ENCODE measurements at regions not wholly inside any gene's neighbourhood (a gene's known extent, or its start where the extent isn't known, plus 50 kb on each side); places are given as distances from the start of the nearest gene placed in this dataset.

GRCh38 chr13:96900986-96901385 is 93.3 kb downstream of the OXGR1 start:
- H3K9me3 Mint-ChIP-seq, result peaks cover 0 to 10% (median 3%) of the 10 kb centered on the region in 3 donors
- ATAC-seq (replicated peaks in 1 of 4), result no peak
- no peaks in the 10 kb centered on the region for H3K36me3 Mint-ChIP-seq
- H3K4me1 Mint-ChIP-seq, result no peaks in the 10 kb centered on the region
- Histone ChIP-seq H3K4me3 (ENCODE audit: control insufficient read depth in 1 of 2, extremely low read depth in 1 of 2, low read length in 1 of 2) (no peak overlapping the region), H3K36me3 (ENCODE audit: control insufficient read depth in 2 of 2, extremely low read depth in 1 of 2, insufficient read depth in 1 of 2, low read length in 1 of 2) (no peaks in the 10 kb centered on the region), H3K4me1 (ENCODE audit: control insufficient read depth in 1 of 2, extremely low read depth in 1 of 2, insufficient read depth in 2 of 2, low read length in 2 of 2) (no peaks in the 10 kb centered on the region), H3K9me3 (no peaks in the 10 kb centered on the region), H3K27ac (ENCODE audit: low read length) (no peak overlapping the region), H3K27me3 (replicated peaks in 1 of 2; ENCODE audit: control insufficient read depth in 2 of 2, extremely low read depth in 1 of 2, insufficient read depth in 2 of 2, low read length in 1 of 2) (no peaks in the 10 kb centered on the region)
- POLR2A ChIA-PET, result no interaction called here
- no peaks in the 10 kb centered on the region for H3K27me3 Mint-ChIP-seq
- H3K4me3 Mint-ChIP-seq, result no peak overlapping the region
- CTCF ChIA-PET, result no interaction called here
- no peak for DNase-seq
- WGBS (ENCODE audit: insufficient coverage), result 40% methylated on average over 1 of the region's 4 CpGs
- no peak overlapping the region for H3K27ac Mint-ChIP-seq

- Histone ChIP-seq H3K27me3 (replicated peaks in 1 of 2; ENCODE audit: control insufficient read depth in 2 of 2, extremely low read depth in 1 of 2, insufficient read depth in 2 of 2, low read length in 1 of 2) (no peaks in the 10 kb centered on the region), H3K4me3 (ENCODE audit: control insufficient read depth in 1 of 2, extremely low read depth in 1 of 2, low read length in 1 of 2) (no peak overlapping the region), H3K4me1 (ENCODE audit: control insufficient read depth in 1 of 2, extremely low read depth in 1 of 2, insufficient read depth in 2 of 2, low read length in 2 of 2) (no peaks in the 10 kb centered on the region), H3K9me3 (no peaks in the 10 kb centered on the region), H3K36me3 (ENCODE audit: control insufficient read depth in 2 of 2, extremely low read depth in 1 of 2, insufficient read depth in 1 of 2, low read length in 1 of 2) (no peaks in the 10 kb centered on the region), H3K27ac (ENCODE audit: low read length) (no peak overlapping the region)
- Mint-ChIP-seq H3K27me3 (no peaks in the 10 kb centered on the region), H3K9me3 (peaks cover 7 to 9% (median 8%) of the 10 kb centered on the region in 3 donors), H3K36me3 (no peaks in the 10 kb centered on the region), H3K4me1 (no peaks in the 10 kb centered on the region), H3K4me3 (no peak overlapping the region), H3K27ac (no peak overlapping the region)
- CTCF ChIA-PET, result no interaction called here
- POLR2A ChIA-PET, result no interaction called here
- ATAC-seq (replicated peaks in 1 of 4), result no peak
- no peak for DNase-seq
These were observed 94.3 kb downstream of the OXGR1 start for GRCh38 chr13:96899946-96900345.

- WGBS (ENCODE audit: insufficient coverage), result 87% methylated on average over 2 of the region's 6 CpGs
- H3K4me1 ChIP-seq (ENCODE audit: control insufficient read depth in 1 of 2, extremely low read depth in 1 of 2, insufficient read depth in 2 of 2, low read length in 2 of 2), result no peaks in the 10 kb centered on the region
- Mint-ChIP-seq H3K36me3 (no peaks in the 10 kb centered on the region), H3K4me3 (no peak overlapping the region), H3K27ac (no peak overlapping the region), H3K27me3 (peaks cover 0 to 2% of the 10 kb centered on the region in 2 donors), H3K9me3 (peaks cover 12 to 16% (median 14%) of the 10 kb centered on the region in 3 donors), H3K4me1 (no peaks in the 10 kb centered on the region)
- no peak for ATAC-seq (replicated peaks in 1 of 4)
- no peak overlapping the region for H3K27ac ChIP-seq (ENCODE audit: low read length)
- no peaks in the 10 kb centered on the region for H3K9me3 ChIP-seq
- CTCF ChIA-PET, result no interaction called here
- POLR2A ChIA-PET, result no interaction called here
- no peaks in the 10 kb centered on the region for H3K27me3 ChIP-seq (replicated peaks in 1 of 2; ENCODE audit: control insufficient read depth in 2 of 2, extremely low read depth in 1 of 2, insufficient read depth in 2 of 2, low read length in 1 of 2)
- H3K4me3 ChIP-seq (ENCODE audit: control insufficient read depth in 1 of 2, extremely low read depth in 1 of 2, low read length in 1 of 2), result no peak overlapping the region
- H3K36me3 ChIP-seq (ENCODE audit: control insufficient read depth in 2 of 2, extremely low read depth in 1 of 2, insufficient read depth in 1 of 2, low read length in 1 of 2), result no peaks in the 10 kb centered on the region
- DNase-seq, result no peak
These were observed 95.5 kb downstream of the OXGR1 start for GRCh38 chr13:96898646-96899254.

GRCh38 chr13:96898212-96898611 is 96.1 kb downstream of the OXGR1 start:
- Histone ChIP-seq H3K4me1 (ENCODE audit: control insufficient read depth in 1 of 2, extremely low read depth in 1 of 2, insufficient read depth in 2 of 2, low read length in 2 of 2) (no peaks in the 10 kb centered on the region), H3K9me3 (no peaks in the 10 kb centered on the region), H3K4me3 (ENCODE audit: control insufficient read depth in 1 of 2, extremely low read depth in 1 of 2, low read length in 1 of 2) (no peak overlapping the region), H3K36me3 (ENCODE audit: control insufficient read depth in 2 of 2, extremely low read depth in 1 of 2, insufficient read depth in 1 of 2, low read length in 1 of 2) (no peaks in the 10 kb centered on the region), H3K27ac (ENCODE audit: low read length) (no peak overlapping the region), H3K27me3 (replicated peaks in 1 of 2; ENCODE audit: control insufficient read depth in 2 of 2, extremely low read depth in 1 of 2, insufficient read depth in 2 of 2, low read length in 1 of 2) (no peaks in the 10 kb centered on the region)
- ChIA-PET CTCF (no interaction called here), POLR2A (no interaction called here)
- peaks cover 14 to 16% (median 14%) of the 10 kb centered on the region in 3 donors for H3K9me3 Mint-ChIP-seq
- DNase-seq, result no peak
- H3K27me3 Mint-ChIP-seq, result peaks cover 0 to 4% of the 10 kb centered on the region in 2 donors
- no peaks in the 10 kb centered on the region for H3K36me3 Mint-ChIP-seq
- ATAC-seq (replicated peaks in 1 of 4), result no peak
- no peaks in the 10 kb centered on the region for H3K4me1 Mint-ChIP-seq
- H3K27ac Mint-ChIP-seq, result no peak overlapping the region
- H3K4me3 Mint-ChIP-seq, result no peak overlapping the region

Measured in T-cell (primary cell).